Epithelial cell of proximal tubule (primary cell): ENCODE measurements at regions not wholly inside any gene's neighbourhood (a gene's known extent, or its start where the extent isn't known, plus 50 kb on each side); places are given as distances from the start of the nearest gene placed in this dataset.

Source experiments
- DNase-seq: peaks from one replicate; pipeline ENCODE4 v3.0.0-alpha.2; 2011; ENCODE audit warnings: low read depth
- H3K4me3 ChIP-seq: 2 replicates; pipeline ENCODE4 v1.5.1; 2011; ENCODE audit warnings: low read depth, mild to moderate bottlenecking, low read length
- CTCF ChIP-seq: conservative IDR thresholded peaks from 2 replicates; pipeline ENCODE4 v1.5.1; 2012; ENCODE audit warnings: low read depth, mild to moderate bottlenecking, low read length

DNA sequence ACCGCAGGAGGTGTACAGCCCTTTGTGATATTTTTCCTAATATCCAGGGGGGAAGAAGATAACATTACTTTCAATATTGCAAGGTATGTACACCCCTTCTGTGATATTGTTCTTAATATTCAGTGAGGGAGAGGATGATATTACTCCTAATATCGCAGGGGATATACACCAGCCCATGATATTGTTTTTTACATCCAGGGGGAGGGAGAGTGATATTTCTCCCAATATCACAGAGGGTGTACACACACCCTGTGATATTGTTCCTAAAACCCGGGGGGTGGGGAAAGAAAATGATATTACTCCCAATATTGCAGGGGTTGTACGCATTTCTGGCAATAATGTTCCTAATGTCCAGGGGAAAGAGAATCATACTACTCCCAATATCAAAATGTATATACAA lies 58.0 kb upstream of the SLC25A48 start:
- no peak overlapping the region for H3K4me3 ChIP-seq
- DNase-seq = no peak
- TF ChIP-seq CTCF = no peak

- TF ChIP-seq CTCF = no peak
- DNase-seq = no peak
- no peak overlapping the region for H3K4me3 ChIP-seq
These were observed 72.7 kb upstream of the SLC25A48 start for GRCh38 chr5:135761746-135762145.

GRCh38 chr5:135759149-135759784 lies 75.2 kb upstream of the SLC25A48 start:
- no peak for DNase-seq
- TF ChIP-seq CTCF = no peak
- H3K4me3 ChIP-seq = no peak overlapping the region

GRCh38 chr5:135753990-135754389 lies 80.5 kb upstream of the SLC25A48 start:
- TF ChIP-seq CTCF = no peak
- no peak overlapping the region for H3K4me3 ChIP-seq
- no peak for DNase-seq

- TF ChIP-seq CTCF = peak; percentile 29
- no peak overlapping the region for H3K4me3 ChIP-seq
- no peak for DNase-seq
These were observed 84.0 kb upstream of the SLC25A48 start for GRCh38 chr5:135750506-135750905.

DNA sequence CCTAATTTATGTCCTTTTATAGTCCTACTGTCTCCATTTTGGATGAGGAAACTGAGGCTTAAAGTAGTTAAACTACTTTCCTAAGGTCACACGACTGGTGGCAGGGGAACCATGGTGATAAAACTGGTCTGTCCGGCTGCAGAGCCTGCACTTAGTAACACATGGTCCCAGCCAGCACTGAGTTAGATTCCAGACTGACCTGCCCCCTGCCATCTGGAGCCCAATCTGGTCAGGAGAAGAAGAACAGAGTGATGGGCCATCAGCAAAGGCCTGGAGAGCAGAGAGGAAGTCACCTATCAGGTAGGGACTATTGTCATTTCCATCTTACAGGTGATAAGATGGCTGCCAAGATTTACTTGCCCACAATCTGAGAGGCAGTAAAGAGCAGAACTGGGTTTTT lies 86.6 kb upstream of the SLC25A48 start:
- no peak for TF ChIP-seq CTCF
- H3K4me3 ChIP-seq = no peak overlapping the region
- no peak for DNase-seq

GRCh38 chr5:135745897-135746500 lies 88.5 kb upstream of the SLC25A48 start:
- TF ChIP-seq CTCF = no peak
- no peak for DNase-seq
- H3K4me3 ChIP-seq = no peak overlapping the region
